GM21381 (cell line): ENCODE measurements at regions not wholly inside any gene's neighbourhood (a gene's known extent, or its start where the extent isn't known, plus 50 kb on each side); places are given as distances from the start of the nearest gene placed in this dataset.

Experiments
- ATAC-seq: cut with Tn5 transposase; IDR thresholded peaks from one replicate; pipeline ENCODE4 v1.9.1; 2021; ENCODE audit warnings: mild to moderate bottlenecking, moderate library complexity; ENCODE audit not compliant: unreplicated experiment

DNA sequence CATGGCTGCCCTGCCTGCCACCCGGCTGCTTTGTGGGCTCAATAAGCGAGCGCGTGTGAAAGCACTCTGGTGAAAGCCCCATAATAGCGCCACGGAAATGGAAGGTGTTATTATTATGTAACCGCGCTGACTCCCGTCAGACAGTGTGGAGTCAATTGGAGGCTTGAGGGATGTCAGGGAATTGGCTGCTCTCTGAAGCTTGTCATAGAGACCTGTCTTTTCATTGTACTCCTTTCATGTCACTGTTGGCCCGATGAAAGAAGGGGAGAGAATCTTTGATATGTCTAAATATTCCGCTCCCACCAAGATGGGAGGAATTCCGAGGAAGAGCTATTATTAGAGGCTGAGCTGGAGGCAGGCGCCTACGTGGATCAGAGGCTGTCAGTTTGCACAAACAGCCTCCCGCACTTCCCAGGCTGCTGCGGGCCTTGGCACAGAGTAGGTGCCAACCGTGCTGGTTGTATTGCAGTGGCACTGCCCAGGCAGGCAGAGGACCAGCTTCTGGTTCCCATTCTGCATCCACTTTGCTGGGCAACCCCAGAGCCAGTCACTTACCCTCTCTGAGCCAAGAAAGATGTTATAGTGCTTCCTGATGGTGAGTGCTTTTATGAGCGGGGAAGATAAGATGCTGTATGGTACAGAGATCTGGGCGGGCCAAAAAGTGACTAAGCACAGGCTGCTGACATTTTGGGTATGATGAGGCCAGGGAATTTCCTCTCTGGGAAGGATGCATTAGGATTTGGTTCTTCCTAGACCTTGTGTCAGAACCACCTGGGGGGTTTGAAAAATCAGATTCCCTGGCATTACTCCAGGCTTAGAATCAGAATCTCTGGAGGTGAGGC lies 151.4 kb downstream of the RPS24 start:
- ATAC-seq: no peak

DNA sequence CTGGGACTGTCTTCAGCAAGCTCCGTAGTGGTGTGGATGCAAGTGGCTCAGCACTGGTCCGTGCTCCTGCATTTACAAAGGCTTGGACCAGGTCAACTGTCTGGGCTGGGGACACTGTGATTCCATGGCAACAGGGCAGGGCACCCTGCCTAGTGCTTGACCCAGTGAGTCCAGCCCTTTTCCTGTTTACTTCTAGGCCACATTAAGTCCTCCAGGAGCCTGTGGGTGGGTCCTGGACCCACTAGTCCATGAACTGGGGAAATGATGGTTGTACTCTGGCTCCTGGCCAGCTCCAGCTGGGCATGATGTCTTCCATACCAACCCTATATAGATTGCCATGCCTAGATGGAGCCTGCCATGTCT lies 152.0 kb downstream of the RPS24 start:
- no peak for ATAC-seq

DNA sequence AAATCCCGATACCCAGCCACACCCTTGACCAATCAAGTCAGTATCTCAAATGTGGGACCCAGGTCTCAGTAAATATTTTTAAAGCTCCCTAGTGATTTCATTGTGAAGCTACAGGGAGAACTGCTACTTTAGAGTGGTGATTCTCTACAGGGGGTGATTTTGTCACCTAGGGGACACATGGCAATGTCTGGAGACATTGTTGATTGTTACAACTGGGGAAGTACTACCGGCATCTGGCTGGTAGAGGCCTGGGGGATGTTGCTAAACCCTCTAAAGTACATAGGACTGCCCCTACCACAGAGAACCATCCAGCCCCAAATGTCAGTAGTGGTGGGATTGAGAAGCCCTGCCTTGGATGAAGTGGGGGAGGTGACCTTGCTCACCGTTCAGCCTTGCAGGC lies 152.9 kb downstream of the RPS24 start:
- no peak for ATAC-seq

DNA sequence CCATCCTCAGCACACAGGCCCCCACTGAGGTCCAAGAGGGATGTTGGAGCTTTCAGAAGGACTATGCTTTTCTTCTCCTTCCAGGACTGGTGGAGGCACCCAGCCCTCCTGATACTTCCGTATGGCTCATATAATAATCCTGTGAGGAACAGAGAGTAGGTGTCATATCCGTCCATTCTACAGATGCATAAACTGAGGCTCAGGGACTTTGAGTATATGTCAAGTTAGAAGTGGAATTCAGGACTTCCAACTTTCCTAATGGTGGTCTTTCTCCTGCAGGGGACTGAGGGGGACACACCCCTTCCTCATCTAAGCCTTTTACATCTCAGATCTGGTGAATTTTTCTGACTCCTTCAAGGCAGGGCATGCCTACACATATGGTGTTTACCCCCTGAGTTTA lies 153.7 kb downstream of the RPS24 start:
- ATAC-seq: no peak

DNA sequence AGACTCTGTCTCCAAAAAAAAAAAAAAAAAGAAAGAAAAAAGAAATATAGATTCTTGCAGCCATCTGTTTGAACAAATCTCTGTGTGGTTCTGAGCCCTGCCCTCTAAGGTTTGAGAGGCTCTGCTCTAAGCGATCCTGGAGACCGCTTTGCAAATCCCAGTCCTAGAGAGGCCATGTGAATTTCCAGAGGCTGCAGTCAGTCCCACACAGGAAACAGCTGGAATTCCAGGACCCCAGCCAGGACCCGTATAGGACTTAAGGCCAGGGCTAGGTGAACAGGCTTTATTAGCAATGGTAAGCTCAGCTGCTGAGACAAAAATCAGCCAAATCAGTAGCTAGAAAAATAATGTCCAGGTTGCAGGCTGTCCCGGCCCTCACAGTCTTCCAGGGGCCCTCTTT lies 154.8 kb downstream of the RPS24 start:
- no peak for ATAC-seq

DNA sequence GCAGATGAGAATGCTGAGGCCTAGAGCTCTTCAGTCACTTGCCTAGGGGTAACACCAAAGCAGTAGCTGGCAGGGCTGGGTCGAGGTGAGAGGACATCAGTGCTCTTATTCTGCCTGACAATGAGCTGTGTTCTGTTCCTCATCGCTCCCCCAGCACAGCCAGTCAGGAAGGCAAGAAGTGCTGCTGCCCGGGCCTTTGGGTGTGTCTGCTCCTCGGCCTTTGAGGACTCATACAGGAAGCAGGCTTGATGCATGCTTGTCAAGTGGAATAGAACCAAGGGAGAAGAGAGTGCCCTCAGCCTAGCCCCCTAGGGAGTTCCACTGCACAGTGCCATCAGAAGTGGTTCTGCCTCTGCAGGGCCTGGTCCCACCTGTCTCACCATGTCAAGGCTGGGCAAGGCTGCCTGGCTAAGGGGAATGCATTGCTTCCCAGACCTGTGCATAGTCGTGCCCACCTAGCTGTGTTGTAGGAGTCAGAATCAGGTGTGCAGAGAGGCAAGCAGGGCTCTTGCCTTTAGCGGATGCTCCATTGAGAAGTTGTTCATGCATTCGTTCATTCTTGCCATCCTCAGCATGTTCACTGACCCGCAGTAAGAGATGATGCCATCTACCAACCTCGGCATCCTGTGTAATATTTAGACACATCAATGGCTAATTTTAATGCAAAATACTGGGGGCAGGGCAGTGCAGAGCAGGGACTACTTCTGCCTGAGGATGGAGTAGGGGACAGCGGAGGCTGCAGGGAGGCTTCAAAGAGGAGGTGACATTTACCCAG lies 156.6 kb downstream of the RPS24 start:
- ATAC-seq: no peak

DNA sequence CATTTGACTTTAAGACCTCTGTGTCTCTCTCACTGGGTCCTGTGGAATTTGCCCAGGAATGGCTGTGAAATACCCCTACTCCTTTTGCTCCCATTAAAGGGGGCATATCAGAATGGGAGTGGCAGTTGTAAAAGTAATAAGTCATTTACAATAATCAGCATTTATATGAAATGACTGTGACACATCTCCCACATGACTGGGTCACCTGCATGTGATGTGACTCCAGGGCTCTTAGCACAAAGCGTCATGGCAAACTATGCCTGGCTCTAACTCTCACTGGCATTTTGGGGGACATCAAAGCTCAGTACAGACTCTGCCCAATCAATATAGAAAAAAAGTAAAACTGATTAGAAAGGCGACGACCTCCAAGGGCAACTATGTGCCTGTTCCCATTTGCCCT lies 157.6 kb downstream of the RPS24 start:
- no peak for ATAC-seq

DNA sequence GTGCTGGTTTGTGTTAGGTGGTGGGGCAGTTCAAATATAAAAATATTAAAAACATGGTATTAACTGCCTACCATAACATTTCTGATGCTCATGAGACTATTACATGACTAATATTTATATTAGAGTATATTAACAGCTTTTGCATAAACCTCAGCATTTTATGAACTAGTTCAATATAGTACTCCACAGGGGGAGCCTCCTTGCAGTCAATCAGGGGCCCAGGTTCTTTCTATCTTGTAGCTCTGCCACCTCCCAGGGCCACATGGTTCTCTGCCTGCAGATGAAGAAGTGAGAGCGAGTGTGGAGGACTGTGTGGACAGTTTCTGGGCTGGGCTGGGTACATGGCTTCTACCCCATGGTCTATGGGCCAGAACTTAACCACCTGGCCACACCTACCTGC lies 159.5 kb downstream of the RPS24 start:
- no peak for ATAC-seq

DNA sequence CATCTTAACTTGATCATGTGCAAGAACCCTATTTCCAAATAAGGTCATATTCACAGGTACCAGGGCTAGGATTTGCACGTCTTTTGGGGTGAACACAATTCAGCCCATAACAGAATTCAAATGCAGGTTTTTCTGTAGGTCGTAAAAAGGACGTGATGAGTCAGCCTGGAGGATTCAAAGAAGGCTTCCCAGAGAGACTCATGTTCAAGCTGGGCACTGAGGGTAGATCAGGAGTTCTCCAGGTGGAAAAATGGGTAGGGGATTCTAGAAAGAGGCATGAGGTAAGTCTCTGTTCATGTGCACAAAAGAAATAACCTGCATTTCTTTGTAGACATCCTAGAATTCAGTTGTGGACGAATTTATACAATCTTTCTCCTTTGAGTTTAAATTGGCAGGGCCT lies 160.4 kb downstream of the RPS24 start:
- ATAC-seq: no peak

DNA sequence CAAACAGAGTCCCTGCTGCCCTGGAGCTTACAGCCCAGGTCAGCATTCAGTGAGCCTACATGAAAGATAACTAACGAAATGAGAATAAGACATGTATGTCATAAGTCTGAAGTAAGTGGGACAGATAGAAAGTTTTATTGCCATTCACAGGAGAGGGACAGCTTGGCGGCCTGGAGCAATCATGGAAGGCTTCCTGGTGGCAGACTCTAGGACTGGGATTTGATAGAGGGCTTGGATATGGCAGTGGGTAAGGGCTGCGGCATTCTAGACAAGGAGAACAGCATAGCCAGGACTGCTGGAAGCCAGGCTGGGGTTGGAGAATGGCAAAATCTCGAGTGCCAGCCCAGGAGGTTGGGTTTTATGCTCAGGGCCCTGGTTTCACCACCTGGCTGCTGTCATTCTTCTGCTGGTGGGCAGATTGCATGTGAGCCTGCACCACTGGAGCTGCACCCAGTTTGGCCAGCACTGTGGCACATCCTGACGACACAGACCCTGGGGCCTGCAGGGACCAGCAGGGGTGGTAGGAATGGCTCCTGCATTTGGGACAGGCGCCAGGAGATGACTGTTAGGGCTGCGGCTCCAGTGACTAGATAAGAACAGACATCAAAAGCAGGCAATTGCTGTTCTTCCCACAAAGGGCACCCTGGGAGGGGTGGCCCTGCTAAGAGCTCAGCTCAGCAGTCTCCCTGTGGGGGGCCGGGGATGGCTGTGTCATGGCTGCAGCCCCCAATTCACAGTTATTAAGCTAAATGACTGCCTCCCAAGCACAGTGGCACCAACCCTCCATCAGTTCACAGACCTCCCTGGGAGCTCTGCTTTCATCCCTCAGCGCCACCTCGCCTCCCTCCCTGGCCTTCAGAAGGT lies 161.1 kb downstream of the RPS24 start:
- ATAC-seq: no peak

DNA sequence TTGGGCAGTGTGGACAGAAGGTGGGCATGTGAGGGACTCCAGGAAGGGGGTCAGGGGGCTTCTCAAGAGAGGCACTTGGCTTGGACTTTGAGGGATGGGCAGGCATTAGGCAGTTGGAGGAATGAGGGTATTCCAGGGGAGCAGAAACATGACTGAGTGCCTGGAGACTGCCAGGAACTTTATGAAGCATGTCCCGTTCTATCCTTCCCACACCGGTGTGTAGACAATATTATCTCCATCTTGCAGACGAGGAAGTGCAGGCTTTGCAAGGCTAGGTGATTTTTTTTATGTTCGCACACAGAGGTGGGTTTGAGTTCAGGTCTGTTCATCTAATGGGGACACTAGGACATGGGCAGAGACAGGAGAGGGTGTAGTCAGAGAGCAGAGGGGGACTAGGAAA lies 162.7 kb downstream of the RPS24 start:
- no peak for ATAC-seq

DNA sequence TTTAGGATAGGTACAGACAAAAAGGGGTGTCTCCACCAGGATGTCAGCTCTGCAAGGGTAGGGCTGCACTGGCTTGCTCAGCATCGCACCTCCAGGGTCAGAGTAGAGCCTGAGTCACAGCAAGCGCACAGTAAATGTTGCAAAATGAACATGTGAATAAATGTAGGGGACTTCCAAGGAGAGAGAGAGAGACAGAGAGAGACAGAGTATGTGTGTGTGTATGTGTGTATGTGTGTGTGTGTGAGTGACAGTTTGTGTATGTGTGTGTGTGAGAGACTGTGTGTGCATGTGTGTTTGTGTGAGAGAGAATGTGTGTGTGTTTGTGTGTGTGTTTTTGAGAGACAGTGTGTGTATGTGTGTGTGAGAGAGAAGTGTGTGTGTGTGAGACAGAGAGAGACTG lies 163.3 kb downstream of the RPS24 start:
- no peak for ATAC-seq

DNA sequence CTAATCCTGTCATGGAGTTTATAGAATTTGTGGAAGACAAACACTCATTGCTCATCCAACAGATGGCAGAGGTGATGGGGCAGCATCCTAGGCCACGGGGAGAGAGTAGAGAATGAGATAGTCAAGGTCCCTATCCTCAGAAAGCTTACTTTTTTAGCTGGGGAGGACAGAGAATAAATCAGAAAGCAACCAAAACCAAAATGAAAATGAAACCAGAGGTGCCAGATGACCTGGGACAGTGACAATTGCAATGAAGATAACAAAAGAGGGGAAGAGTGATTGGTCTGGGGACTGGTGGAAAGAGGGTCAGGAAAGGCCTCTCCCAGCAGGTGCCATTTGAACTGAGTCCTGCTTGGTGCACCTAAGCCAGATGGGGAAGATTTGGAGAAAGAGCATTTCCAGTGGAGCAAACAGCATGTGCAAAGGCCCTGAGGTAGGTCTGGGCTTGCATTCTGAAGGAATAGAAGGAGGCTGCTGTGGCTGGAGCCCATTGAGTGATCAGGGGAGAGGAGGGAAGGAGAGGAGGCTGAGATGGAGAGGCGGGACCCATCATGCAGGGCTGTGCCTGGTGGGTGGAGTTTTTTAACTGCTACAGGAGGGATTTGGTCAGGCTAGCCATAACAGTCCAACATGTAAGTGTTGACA lies 164.1 kb downstream of the RPS24 start:
- no peak for ATAC-seq

DNA sequence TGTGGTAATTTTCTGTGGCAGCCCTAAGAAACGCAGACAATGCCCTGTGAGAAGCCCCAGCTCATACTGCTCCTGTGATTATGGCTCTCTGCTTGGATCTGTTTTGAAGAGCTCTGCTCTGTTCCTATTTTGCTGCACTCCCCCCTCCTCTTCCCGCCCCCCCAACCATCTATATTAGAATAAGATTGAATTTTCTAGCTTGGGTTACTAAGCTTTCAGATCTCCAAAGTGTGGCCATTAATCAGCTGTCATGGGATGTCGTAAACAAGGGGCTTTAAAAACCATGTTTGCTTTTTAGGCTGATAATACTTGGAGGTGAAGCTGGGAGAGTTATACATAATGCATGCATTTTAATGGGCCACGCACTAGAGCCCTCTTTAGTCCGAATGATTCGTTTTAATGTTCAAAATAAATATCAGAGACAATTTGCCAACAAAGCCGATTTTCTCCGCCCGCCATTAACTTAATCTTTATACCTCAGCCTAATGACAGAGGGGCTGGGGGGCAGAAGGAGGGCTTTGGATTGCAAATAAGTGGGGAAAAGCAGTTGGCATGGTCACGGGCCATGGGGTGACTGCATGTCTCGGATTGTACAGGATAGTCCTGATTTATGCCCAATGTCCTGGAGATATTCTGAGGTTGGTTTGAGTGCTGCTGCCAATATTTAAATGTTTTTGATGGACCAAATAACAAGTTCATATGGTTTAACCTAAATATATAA lies 165.5 kb downstream of the RPS24 start:
- no peak for ATAC-seq

DNA sequence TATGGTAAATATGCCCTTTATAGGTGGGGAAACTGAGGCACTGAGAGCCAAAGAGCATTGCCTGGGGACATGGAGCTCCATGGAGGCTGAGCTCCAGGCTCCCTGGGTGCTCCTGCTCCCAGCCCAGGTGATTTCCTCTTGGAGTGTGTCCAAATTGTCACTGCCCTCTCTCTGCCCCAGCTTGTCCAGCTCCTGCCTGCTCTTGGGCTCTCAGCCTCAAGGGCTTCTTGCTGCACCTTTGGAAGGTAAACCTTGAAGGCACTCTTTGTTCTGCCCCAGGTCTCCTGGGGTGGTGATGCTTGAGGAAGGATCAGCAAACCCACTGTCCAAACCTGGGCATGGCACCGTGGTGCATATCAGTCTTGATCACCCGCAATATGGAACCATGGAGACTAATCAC lies 166.1 kb downstream of the RPS24 start:
- no peak for ATAC-seq

DNA sequence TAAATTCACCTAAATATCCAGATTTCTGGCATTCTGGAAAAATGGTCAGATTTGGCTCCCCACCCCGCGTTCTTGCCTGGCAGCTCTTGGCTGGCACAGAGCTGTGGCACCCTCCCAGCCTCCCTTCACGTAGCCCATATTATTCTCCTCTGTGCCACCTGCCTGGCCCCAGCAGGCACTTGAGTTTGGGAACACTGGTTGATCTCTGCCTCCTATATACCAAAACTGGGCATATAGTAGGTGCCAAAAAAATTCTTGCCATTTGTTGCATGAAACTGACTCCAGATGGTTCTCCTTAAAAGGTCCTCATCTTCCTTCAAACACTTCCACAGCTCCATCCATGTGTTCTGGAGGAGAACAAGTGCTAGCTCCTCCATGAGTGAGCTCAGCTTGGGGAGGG lies 167.0 kb downstream of the RPS24 start:
- no peak for ATAC-seq

DNA sequence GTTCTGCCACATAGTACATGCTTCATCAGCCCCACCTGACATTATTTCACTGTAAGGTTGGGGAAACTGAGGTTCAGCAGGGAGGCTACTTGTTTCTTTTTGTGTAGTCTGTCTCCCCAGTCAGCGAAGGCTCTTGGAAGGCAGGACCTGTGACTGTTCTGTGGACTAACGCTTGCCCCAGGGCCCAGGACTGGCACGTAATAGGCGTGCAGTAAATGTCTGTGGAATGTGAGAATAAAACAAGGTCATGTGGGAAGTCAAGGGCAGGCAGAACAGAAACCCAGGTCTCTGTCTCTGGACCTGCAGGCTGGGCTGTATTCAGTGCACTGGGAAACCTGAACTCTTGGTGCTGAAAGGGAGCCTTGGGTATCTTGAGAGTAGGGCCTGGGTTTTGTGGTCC lies 168.7 kb downstream of the RPS24 start:
- ATAC-seq: no peak

DNA sequence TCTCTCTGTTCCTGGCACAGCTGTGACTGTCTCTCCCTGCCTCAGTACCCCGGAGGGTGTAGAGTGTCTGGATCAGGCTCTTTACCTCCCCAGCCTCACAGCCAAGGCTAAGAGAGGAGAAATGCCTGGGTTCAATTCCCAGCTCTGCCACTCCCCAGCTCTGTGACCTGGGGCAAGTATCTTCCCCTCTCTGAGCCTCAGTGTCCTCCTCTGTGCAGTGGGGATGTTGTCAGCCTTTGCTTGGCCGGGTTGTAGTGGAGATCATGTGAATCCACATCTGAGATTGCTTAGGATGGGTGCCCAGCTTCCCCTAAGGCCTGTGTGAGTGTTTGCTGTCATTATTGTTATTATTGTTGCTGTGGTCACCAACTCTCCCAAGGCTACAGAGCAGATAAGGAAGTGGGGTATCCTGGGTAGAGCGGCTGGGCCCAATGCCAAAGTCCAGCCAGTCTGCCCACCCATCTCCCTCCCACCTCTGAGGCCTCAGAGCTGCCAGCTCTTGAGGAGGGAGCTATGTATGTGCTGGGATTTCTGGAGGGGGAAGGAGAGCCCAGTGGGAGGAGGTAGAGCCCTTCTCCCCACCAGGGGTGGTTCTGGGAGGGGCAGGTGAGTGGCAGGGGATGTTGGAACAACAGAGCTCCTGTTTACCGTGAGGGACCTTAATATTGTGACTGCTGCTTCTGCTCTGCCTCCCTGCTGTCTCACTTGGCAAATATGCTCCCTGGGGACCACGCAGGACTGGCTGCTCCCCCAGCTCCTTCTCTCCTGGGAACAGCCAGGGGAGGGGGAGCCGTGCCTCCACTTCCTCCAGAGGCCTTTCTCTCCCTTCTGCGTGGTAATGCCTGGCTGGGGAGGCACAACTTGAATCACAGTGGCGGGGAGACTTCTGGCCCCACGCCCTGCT lies 170.5 kb downstream of the RPS24 start:
- no peak for ATAC-seq

DNA sequence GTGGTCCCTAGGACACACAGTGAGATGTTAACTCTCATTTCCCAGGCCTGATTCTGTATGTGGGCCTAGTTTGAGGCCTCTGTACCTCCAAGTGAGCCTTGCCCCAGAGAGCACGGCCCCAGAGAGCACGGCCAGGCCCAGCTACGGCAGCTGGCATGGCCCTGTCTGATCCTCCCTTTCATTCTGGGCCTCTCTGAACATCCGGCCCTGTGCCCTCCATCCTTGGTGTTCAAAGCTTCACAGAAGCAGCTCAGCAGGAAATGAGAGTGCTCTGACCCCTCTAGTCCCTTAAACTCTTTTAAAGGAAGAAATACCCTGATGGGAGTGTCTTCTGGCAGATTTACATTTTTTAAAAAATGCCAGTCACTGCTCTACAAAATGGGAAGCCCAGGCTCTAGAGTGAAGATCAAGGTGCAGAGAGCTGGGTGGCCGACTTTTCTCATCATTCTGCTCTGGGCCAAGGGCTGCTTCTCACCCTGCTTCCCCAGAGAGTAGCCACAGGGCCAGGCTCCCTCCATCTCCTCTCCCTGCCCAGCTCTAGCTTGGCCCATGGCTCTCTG lies 171.9 kb downstream of the RPS24 start:
- ATAC-seq: no peak
